ENCODE measurements at regions not wholly inside any gene's neighbourhood (a gene's known extent, or its start where the extent isn't known, plus 50 kb on each side); places are given as distances from the start of the nearest gene placed in this dataset.

DNA sequence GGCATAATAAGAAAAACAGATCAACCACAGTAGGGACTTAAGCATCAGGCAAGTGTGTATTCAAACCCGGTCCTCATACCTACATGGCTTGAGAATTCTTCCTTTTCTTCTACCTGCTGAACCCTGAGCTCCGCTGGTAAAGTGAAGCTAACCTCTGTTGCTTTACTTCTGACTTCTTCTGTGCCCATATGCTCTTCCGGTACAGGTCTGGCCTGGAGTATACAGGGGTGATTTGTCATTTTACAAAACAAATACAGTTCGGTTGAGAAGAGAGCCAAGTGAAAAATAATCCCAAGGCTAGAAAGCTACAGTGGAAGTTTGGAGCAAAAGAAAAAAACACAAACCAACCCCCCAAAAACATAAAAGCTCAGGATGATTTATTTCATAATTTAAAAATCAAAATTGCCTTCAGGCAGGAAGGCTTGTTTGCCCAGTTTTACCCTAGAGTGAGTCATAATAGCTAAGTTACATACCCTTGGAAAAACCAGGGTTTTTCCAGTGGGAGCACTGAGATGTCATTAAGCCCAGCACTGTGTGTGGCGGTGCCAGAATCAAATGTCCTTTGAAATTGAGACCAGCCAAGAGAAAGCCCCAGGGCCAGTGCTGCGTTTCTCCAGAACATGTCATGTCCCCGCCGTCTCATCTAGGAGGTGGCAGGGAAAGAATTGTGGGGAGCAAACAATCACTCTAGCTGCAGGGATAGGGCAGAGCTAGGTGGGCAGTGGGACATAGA is 305.5 kb upstream of the ISX start:
- Histone ChIP-seq H4K20me1 (ENCODE audit: insufficient read depth) (no peaks in the 10 kb centered on the region), H3K4me1 (ENCODE audit: low read depth, poor library complexity, severe bottlenecking) (no peaks in the 10 kb centered on the region), H2AFZ (ENCODE audit: low read depth) (no peak overlapping the region), H3K27ac (no peak overlapping the region), H3K4me2 (no peak overlapping the region), H3K79me2 (ENCODE audit: insufficient read depth, low read depth) (no peaks in the 10 kb centered on the region), H3K36me3 (ENCODE audit: insufficient read depth) (no peaks in the 10 kb centered on the region), H3K27me3 (ENCODE audit: insufficient read depth, low read depth) (no peaks in the 10 kb centered on the region), H3K4me3 (IDR thresholded peaks at IDR 0.05; ENCODE audit: insufficient read depth, low read depth, low read length) (no peak overlapping the region), H3K9ac (no peak overlapping the region)
- TF ChIP-seq, protein P1, sequence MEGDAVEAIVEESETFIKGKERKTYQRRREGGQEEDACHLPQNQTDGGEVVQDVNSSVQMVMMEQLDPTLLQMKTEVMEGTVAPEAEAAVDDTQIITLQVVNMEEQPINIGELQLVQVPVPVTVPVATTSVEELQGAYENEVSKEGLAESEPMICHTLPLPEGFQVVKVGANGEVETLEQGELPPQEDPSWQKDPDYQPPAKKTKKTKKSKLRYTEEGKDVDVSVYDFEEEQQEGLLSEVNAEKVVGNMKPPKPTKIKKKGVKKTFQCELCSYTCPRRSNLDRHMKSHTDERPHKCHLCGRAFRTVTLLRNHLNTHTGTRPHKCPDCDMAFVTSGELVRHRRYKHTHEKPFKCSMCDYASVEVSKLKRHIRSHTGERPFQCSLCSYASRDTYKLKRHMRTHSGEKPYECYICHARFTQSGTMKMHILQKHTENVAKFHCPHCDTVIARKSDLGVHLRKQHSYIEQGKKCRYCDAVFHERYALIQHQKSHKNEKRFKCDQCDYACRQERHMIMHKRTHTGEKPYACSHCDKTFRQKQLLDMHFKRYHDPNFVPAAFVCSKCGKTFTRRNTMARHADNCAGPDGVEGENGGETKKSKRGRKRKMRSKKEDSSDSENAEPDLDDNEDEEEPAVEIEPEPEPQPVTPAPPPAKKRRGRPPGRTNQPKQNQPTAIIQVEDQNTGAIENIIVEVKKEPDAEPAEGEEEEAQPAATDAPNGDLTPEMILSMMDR (conservative IDR thresholded peaks at IDR 0.05; ENCODE audit: low read depth, low read length), result no peak

DNA sequence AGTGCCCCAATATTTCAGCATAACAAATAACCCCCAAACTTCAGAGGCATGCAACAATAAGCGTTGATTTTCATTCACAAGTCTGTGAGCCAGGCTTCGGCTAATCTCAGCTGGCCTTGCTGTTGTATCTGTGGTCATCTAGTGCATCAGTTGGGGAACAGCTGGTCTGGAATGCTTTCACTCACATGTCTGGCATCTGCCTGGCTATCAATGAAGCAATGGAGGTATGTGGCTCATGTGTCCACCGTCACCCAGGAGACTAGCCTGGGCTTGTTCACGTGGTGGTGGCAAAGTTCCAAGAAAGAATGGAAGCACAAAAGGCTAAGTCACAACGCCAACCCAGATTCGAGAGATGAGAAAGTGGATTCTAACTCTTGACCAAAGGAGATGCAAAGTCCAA is 304.8 kb upstream of the ISX start:
- Histone ChIP-seq H3K9ac (no peak overlapping the region), H3K79me2 (ENCODE audit: insufficient read depth, low read depth) (no peaks in the 10 kb centered on the region), H3K4me3 (IDR thresholded peaks at IDR 0.05; ENCODE audit: insufficient read depth, low read depth, low read length) (no peak overlapping the region), H3K27ac (no peak overlapping the region), H3K27me3 (ENCODE audit: insufficient read depth, low read depth) (no peaks in the 10 kb centered on the region), H4K20me1 (ENCODE audit: insufficient read depth) (no peaks in the 10 kb centered on the region), H3K4me1 (ENCODE audit: low read depth, poor library complexity, severe bottlenecking) (no peaks in the 10 kb centered on the region), H3K4me2 (no peak overlapping the region), H2AFZ (ENCODE audit: low read depth) (no peak overlapping the region), H3K36me3 (ENCODE audit: insufficient read depth) (no peaks in the 10 kb centered on the region)
- TF ChIP-seq, protein P1 (conservative IDR thresholded peaks at IDR 0.05; ENCODE audit: low read depth, low read length), result no peak

DNA sequence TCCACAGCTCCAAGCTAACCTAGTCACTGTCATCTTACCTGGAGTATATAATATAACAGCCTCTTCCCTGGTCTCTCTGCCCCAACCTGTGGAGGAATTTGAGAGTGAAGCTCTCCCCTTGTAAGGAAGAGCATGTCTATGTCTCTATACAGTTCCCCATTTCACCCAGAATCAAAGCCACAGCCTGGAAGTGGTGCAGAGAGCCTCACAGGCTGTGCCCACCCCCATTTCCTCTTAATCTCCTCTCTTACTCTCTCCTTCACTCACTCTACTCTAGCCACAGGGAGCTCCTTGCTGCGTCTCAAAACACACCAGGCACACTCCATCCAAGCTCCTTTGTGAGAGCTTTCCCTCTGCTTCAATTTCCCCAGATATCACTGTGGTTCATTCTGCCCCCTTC is 302.5 kb upstream of the ISX start:
- Histone ChIP-seq H3K27me3 (ENCODE audit: insufficient read depth, low read depth) (no peaks in the 10 kb centered on the region), H3K9ac (no peak overlapping the region), H2AFZ (ENCODE audit: low read depth) (no peak overlapping the region), H3K4me1 (ENCODE audit: low read depth, poor library complexity, severe bottlenecking) (no peaks in the 10 kb centered on the region), H3K36me3 (ENCODE audit: insufficient read depth) (no peaks in the 10 kb centered on the region), H3K4me2 (no peak overlapping the region), H4K20me1 (ENCODE audit: insufficient read depth) (no peaks in the 10 kb centered on the region), H3K27ac (no peak overlapping the region), H3K79me2 (ENCODE audit: insufficient read depth, low read depth) (no peaks in the 10 kb centered on the region), H3K4me3 (IDR thresholded peaks at IDR 0.05; ENCODE audit: insufficient read depth, low read depth, low read length) (no peak overlapping the region)
- TF ChIP-seq, protein P1 (conservative IDR thresholded peaks at IDR 0.05; ENCODE audit: low read depth, low read length), result no peak

DNA sequence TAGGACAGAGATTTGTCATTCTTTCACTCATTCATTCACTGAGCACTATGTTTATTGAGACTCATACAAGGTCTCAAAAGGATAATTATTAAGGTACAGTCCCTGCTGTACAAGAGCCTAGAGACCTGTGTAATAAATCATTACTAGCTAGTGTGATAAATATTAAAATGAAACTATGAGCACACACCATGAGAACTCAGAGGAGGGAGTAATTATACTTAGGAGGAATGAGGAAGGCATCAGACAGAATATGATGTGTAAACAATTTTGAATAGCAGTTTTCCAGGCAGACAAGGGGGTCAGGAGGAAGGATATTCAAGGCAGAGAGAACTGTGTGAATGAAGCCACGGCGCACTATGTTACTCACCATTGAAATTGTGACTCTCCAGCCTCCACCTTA is 300.8 kb upstream of the ISX start:
- no peak overlapping the region for H3K4me2 ChIP-seq
- H3K27ac ChIP-seq, result no peak overlapping the region
- no peaks in the 10 kb centered on the region for H3K36me3 ChIP-seq (ENCODE audit: insufficient read depth)
- TF ChIP-seq, protein P1 (conservative IDR thresholded peaks at IDR 0.05; ENCODE audit: low read depth, low read length), result no peak
- H4K20me1 ChIP-seq (ENCODE audit: insufficient read depth), result no peaks in the 10 kb centered on the region
- H3K27me3 ChIP-seq (ENCODE audit: insufficient read depth, low read depth), result no peaks in the 10 kb centered on the region
- H3K79me2 ChIP-seq (ENCODE audit: insufficient read depth, low read depth), result no peaks in the 10 kb centered on the region
- H3K9ac ChIP-seq, result no peak overlapping the region
- H3K4me1 ChIP-seq (ENCODE audit: low read depth, poor library complexity, severe bottlenecking), result no peaks in the 10 kb centered on the region
- H3K4me3 ChIP-seq (IDR thresholded peaks at IDR 0.05; ENCODE audit: insufficient read depth, low read depth, low read length), result no peak overlapping the region
- H2AFZ ChIP-seq (ENCODE audit: low read depth), result no peak overlapping the region

Data from KMS-11 (cell line).